GM21526 (cell line): ENCODE measurements at regions not wholly inside any gene's neighbourhood (a gene's known extent, or its start where the extent isn't known, plus 50 kb on each side); places are given as distances from the start of the nearest gene placed in this dataset.
"Not testable (repeated sequence)": the region's sequence is repeated elsewhere in the genome, so short reads cannot be mapped to it uniquely, and the experiment has no call there.

Source experiments
- ATAC-seq: cut with Tn5 transposase; IDR thresholded peaks from one replicate; pipeline ENCODE4 v1.9.1; 2021; ENCODE audit warnings: moderate library complexity; ENCODE audit not compliant: unreplicated experiment, low FRiP score

DNA sequence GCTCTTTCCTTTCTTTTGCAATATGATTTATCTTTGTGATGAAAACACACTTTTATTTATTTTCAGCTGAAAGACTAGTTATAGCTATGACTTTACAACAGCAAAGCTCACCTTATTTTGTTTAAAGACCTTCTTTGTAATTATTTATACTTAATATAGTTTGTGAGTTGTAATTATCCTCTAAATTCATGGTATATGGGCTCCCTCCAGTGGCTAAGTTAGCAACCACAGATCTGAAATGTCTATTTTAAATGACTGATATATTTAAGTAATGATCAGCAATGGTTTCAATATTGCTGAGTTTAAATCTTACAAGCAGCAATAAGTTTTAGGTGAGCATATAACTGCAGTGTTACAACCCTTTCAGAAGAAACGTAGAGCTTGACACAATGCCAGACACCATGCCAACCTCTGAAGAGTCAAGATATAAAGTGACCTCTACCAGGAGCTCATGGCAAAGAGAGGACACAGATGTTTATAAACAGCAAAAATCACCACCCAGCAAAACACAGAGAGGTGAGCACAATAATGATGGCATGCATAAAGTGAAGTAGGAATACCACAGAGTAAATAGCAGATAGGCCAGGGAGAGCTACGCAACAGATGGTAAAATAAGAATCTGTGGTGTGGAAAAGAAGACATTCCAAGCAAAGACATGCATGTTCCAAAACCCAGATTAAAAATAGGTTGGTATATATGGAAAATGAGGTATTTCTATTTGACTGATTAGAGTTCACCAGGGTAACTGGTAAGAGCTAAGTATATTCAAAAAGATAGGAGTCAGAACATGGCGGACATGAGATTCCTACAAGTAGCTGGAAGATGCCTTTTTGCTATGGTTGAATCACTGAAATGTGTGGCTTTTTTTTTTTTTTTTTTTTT, 143.7 kb upstream of the ZNF385D start:
- ATAC-seq, result no peak

DNA sequence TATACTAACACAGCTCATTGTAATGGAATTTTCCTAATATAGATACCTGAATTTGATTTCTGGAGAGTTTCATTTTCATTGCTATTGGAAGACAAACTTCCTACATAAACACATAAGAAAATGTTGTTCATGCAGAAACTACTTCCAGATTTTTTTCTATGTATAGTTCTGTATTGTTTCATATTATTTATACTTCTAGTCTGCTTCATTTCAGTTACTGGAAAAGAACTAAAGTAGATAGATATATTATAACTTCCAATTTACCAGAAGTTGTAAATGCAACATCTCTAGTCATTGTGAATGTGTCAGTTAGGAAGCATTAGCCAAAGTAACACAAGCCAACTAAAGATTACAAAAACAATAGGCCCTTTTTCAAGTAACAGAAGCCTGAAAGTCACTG, 147.3 kb upstream of the ZNF385D start:
- ATAC-seq, result no peak

DNA sequence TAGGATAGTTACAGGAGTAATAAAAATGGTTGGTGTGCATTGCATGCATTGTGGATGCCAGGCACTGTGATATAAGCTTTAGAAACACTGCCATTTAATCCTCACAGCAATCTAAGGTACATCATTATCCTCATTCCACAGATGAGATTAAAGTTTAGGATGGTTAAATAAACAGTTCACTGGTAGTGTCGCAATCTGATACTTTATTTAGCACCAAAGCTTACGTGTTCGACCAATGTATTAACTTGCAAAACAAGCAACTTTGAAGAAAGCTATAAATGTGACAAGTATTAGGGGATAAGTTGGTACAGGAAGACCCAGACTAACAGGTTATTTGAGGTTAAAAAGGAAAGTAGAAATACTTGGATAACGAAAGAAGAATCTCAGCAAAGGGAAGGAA, 150.5 kb upstream of the ZNF385D start:
- no peak for ATAC-seq

DNA sequence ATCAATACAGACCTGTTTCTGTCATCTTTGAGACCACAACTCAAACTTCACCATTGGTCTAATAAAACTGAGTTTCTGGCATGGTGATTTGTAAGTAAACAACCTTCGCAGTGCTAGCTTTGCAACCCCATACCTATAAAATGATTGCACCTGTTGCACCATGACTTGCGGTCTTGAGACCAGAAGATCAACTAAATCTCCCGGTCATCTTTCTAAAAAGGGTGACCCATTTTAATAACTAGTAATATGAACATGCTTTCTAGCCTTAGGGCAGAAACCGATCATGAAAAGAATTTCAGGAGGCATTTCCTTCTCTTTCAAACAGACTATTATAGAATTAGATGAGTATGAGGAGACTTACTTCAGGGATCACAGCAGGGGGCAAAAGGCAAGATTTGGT, 151.9 kb upstream of the ZNF385D start:
- no peak for ATAC-seq

DNA sequence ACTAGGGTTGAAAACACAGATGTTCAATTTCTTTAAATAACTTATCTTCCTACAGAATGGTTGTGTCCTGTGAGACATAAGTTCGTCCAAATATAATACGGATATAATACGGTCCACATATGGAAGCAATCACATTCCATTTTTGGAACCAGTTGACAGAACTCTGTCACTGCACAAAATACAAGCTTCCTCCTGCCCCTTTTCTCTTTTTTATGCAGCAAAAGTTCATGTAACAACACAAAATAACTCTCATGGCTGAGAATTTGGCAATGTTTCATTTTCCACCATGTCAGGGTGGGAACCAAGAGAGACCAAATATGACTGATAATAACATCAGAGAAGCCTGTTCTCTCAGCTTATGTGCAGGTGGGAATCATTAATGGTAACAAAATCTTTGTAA, 158.1 kb upstream of the ZNF385D start:
- no peak for ATAC-seq

- ATAC-seq, result no peak
Observed at GRCh38 chr3:21912711-21913110, 161.7 kb upstream of the ZNF385D start.

DNA sequence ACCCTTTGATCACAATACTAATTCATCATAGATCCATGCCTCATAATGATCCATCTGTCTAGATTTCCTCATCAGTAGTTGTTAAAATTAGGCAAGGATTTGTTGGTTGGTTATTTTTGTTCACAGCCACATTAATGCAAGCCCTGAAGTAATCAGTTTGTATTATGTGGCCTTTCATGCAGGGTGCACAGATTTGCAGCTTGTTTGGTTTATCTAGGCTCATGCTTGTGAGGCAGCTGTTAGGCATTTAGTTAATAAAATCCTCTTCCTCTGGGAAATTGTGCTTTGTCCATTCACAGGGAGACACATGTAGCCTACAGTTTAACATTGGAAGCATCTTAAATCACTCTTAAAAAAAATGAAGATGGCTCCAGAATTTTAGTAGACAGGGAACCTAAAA, 162.8 kb upstream of the ZNF385D start:
- no peak for ATAC-seq

GRCh38 chr3:21914451-21914850, 163.4 kb upstream of the ZNF385D start:
- no peak for ATAC-seq

- no peak for ATAC-seq
Observed at GRCh38 chr3:21919383-21919782, 168.4 kb upstream of the ZNF385D start.

DNA sequence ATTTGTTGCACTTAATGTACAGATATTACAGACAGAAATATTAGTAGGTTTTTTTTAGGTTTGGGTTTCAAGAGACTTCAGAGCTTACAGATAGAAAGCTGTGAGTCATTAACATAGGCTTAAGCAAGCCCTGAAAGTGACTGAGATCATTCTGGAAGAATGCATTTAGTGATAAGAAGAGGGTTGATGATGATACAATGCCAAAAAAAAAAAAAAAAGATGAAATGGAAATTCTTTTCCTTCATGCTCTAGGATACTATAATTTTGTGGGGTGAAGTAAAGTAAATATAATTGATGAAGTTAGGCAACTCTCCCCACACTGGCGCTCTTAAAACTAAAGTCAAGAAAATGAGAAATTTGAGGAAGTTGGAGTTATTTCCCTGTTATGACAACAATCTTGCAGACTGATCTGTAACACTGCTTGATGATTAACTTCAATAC, 169.4 kb upstream of the ZNF385D start:
- no peak for ATAC-seq

- not testable (repeated sequence) for ATAC-seq
Observed at GRCh38 chr3:21923156-21923555, 172.1 kb upstream of the ZNF385D start.

GRCh38 chr3:21927261-21927660, 176.3 kb upstream of the ZNF385D start:
- ATAC-seq, result no peak

DNA sequence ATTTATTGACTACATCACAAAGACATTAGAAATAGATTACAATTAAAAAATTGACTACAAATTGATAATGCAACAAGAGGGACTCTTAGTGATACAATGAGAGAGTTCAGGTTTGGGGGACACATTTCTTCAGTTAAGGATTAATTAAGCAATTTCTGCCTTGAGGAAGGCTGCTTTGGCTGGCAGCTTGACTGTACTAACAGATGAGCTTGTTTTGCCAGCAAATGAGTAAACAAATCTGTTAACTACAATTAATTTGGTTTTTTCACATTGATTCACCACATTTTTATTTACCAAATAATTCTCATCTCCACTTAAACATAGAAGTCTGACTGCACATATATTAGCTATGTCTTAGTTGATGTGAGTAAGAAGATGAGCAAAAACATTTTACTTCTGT, 183.6 kb upstream of the ZNF385D start:
- no peak for ATAC-seq

DNA sequence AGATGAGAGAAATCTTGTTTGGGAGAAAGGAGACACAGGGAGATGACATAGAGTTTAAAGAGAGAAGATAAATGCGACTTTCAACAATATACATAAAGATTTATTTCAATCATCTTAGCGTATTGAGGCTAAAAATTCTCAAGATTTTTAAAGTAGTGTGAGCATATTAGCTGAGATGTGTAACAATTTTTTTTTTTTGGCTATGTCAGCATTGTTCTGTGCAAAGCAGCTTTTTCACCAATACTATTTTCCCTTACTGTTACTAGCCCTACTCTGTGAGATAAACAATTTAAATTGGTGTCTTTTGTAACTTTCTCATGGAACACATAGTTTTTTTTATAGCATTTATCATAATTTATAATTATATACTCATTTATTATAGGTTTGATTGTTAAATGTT, 185.2 kb upstream of the ZNF385D start:
- no peak for ATAC-seq

DNA sequence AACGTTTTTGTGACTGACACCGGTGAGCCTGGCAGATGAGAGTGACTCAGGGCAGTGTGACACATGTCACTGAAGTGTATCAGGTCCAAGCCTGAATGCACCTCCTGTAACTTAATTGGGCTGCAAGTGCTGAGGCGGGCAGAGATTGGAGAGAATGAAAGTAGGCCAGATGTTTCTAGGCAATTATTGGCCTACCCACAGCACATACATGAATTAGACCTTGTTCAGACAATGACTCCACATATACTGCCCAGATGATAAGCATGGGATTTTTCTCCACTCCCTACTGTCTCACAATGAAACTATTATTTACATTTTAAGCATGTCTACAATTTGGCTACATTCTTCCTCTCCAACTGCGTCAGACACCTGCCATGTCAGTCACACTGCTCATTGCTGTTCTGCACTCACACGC, 187.3 kb upstream of the ZNF385D start:
- ATAC-seq, result no peak

GRCh38 chr3:21942328-21942727, 191.3 kb upstream of the ZNF385D start:
- no peak for ATAC-seq

- ATAC-seq, result no peak
Observed at GRCh38 chr3:21944251-21944650, 193.2 kb upstream of the ZNF385D start.

- ATAC-seq, result no peak
Observed at GRCh38 chr3:21952856-21953255, 201.8 kb upstream of the ZNF385D start.

- no peak for ATAC-seq
Observed at GRCh38 chr3:21954709-21955108, 203.7 kb upstream of the ZNF385D start.

DNA sequence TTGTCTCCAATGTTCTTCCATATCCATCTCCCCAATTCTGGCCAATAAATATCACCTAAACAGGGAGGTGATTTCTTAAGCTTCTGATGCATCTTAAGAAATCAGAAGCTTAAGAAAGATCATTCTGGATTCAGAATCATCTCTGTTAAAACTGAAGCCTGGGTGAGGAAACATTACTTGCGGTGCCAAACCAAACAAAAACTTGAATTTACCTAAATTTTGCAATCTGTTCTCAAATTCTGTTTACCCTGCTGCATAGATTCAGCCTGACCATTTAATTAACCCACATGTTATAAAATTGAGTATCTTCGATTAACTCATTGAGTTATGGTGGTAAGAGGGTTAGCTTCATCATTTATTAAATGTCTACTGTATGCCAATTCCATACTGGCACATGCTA, 204.4 kb upstream of the ZNF385D start:
- no peak for ATAC-seq

DNA sequence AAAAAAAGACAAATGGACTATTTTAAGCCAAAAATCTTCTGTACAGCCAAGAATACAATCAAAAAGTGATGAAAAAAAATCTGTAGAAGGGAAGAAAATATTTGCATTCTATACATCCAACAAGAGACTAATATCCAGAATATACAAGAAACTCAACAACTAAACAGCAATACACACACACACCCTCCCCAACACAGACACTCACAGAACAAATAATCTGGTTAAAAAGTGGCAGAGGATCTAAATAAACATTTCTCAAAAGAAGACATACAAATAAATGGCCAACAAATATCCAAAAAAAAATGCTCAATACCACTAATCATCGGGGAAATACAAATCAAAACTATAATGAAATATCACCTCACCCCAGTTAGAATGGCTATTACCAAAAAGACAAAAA, 209.0 kb upstream of the ZNF385D start:
- no peak for ATAC-seq

DNA sequence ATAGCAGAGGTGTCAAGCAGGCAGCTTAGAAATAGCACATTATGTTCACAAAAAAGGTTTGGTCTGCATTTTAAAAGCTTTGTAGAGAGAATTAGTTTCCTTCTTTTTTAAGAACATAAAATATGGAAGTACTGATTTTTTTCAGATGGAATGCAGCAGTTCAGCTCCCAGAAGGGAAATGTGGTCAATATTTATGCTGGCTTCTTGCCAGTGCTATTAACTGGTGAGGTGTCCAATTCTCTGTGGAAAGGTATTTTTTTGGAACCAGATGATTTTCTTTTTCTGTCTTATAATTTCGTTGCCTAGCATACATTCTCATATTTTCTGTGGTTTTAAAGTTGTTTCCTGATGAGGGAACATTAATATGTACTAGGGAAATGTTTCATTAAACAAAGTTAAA, 211.4 kb upstream of the ZNF385D start:
- ATAC-seq, result no peak

DNA sequence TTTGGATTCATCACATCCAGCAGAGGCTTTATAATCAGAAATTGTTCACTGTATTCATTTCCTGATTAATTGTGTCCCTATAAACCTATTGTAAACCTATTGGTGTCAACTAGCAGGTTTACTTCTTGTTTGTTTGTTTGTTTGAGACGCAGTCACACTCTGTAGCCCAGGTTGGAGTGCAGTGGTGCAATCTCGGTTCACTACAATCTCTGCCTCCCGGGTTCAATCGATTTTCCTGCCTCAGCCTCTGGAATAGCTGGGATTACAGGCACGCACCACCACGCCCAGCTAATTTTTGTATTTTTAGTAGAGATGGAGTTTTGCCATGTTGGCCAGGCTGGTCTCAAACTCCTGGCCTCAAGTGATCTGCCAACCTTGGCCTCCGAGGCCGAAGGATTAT, 215.4 kb upstream of the ZNF385D start:
- ATAC-seq, result not testable (repeated sequence)
